Renal pelvis (tissue), 1 donor: ENCODE measurements at regions not wholly inside any gene's neighbourhood (a gene's known extent, or its start where the extent isn't known, plus 50 kb on each side); places are given as distances from the start of the nearest gene placed in this dataset.

ENCODE experiments used
- DNase-seq: peaks from one replicate; pipeline ENCODE4 v3.0.0-alpha.2; 2013

DNA sequence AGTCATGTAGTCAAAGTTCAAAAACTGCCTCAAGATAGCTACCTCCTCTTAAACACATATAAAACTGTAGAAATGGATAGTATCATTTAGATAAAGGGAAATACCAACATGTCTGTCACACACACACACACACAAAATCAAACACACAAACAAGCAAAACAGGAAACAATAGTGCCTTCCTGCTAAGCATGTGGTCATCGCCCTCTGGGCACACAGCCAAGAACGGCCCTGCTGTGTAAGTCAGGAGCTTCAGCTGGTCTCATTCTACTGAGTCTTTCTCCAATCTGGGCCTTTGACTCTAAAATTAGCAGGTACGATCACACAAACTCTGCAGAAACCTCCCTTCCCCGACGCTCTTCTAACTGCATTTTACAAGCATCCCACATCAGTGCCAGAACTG, 272.2 kb upstream of the CHRNA7 start:
- peak; percentile 14 for DNase-seq

- DNase-seq = no peak
Measured at GRCh38 chr15:31768055-31768454, 262.3 kb upstream of the CHRNA7 start.

DNA sequence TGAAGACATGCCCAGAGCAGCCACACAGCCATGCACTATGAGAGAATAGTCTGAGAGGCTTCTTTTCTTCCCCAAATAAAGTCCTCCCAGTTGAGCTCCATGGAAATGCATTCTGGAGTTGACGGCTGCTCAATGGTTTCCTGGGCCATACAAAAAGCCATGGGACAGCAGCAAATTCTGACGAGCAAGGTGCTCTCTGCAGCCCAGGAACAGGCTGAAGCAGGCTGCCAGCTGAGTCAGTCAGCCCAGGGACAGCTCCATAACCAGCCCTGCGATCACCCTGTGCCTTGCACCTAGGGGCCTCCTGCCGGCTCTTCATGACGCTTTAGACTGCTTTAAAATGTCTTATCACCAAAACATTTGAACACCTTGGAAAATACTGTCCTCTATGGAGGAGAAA, 256.3 kb upstream of the CHRNA7 start:
- DNase-seq = no peak

- DNase-seq = no peak
Measured at GRCh38 chr15:31776039-31776438, 254.3 kb upstream of the CHRNA7 start.

GRCh38 chr15:31781261-31781660, 249.1 kb upstream of the CHRNA7 start:
- no peak for DNase-seq

DNA sequence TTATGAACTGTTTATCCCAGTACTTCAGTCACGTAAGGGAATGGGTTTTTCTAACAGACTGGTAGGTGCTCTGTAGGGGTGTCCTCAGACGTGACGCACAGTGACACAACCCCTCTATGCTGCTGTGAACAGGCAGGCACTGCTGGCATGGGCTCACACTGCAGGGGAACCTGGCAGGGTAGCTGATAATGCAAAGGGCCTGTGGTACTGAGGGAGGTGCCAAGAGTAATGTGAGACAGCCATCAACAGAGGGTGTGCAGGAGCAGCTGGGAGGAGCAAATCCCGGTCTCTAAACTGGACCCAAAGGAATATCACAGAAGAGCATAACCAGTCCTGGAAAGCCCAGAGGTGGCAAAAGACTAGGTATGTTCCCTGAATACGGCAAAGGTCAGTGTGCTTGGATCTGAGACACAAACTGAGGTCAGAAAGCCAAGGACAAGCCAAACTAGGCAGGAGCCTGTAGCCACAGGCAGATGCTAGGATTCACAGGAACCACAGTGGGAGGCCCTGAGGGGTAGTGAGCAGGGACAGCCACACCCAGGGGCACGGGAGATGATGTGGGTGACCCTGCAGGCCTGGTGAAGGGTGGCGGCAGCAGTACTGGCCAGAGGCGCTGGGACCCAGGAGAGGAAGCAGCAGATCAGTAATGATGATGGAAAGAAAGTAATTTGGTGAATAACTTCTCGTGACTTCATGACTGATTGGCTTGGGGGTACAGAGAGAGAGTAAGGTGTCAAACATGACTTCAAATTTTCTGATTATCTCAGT, 248.1 kb upstream of the CHRNA7 start:
- no peak for DNase-seq

GRCh38 chr15:31782951-31783350, 247.4 kb upstream of the CHRNA7 start:
- DNase-seq = no peak

GRCh38 chr15:31786360-31786759, 244.0 kb upstream of the CHRNA7 start:
- no peak for DNase-seq

DNA sequence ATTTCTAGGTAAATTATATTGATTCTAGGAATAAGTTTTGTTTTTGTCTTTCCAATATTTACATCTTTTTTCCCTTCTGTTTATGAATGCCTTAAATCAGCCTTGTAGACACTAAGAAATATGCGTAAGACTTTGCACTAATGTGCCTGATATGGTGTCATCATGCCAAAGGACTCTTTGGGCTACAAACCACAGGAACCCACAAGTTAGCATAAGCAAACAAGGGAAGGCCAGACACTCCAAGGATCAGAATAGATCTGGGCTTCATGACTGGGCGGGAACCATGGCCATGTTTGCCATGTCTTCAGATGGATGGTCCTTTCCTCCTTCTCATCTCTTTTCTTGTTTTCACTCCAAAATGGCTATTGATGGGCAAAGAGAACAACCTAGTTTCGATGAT, 242.2 kb upstream of the CHRNA7 start:
- DNase-seq = no peak

- no peak for DNase-seq
Measured at GRCh38 chr15:31792611-31793199, 237.6 kb upstream of the CHRNA7 start.

GRCh38 chr15:31799319-31799714, 231.0 kb upstream of the CHRNA7 start:
- DNase-seq = no peak

GRCh38 chr15:31799715-31800321, 230.5 kb upstream of the CHRNA7 start:
- DNase-seq = no peak

DNA sequence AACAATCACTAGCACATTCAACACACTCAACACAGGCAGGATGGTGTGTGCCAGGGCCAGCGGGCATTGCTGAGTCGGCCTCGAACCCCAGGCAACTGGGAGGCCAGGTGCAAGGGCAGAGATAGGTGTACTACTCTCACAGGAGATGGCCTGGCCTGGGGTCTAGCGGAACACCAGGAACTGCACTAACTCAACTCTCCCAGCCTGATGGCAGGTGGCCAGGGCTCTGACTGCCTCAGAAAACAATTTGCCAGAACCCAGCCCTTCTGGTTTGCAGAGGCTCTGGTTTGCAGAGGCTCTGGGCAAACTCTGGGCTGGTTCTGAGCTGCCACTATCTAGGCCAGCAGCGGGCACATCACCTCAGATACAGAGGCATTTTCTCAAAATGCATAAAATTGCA, 229.2 kb upstream of the CHRNA7 start:
- no peak for DNase-seq

GRCh38 chr15:31802761-31803160, 227.6 kb upstream of the CHRNA7 start:
- DNase-seq = no peak

DNA sequence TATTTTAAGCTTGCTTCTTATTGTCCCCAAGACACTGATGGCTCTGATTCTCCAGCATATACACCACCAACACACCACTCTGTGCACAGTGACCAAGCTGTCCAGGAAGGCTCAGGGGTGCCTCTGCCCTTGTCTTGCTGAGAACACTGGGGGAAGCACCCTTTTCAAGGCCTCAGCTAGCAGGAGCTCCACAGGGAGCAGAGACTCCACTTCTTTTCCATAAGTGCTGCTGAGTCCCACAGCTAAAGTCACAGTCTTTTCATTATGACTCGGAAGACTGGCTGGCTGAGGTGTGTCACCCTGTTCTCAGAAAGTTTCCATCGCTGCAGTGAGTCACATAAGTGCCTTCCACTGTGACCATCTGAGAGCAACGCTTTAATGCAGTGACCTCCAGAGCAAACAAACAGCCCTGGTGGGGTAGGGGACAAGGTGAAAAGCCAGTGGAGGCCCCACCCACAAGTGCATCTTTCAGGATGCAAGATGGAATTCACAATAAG, 226.9 kb upstream of the CHRNA7 start:
- no peak for DNase-seq

GRCh38 chr15:31805090-31805662, 225.1 kb upstream of the CHRNA7 start:
- no peak for DNase-seq

- DNase-seq = no peak
Measured at GRCh38 chr15:31806106-31806505, 224.2 kb upstream of the CHRNA7 start.

- DNase-seq = no peak
Measured at GRCh38 chr15:31811641-31812040, 218.7 kb upstream of the CHRNA7 start.

DNA sequence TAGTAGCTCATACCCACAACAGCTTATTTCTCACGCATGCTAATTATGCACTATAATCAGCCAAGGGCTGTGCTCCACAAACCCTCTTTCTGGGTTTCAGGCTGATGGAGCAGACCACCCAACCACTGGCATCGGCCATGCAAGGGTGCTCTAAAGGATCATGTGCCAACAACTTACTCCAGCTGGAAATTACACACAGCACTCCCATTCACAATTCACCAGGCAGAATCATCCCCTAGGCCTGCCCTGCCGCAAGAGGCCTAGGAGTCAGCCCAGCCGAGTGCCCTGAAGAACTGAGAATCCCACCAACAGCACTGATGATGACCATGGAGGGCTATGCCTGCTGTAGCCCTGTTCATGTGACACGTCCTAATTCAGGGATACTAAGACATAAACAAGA, 216.2 kb upstream of the CHRNA7 start:
- DNase-seq = no peak

- DNase-seq = no peak
Measured at GRCh38 chr15:31815411-31816155, 214.7 kb upstream of the CHRNA7 start.

GRCh38 chr15:31822463-31822862, 207.9 kb upstream of the CHRNA7 start:
- DNase-seq = no peak

DNA sequence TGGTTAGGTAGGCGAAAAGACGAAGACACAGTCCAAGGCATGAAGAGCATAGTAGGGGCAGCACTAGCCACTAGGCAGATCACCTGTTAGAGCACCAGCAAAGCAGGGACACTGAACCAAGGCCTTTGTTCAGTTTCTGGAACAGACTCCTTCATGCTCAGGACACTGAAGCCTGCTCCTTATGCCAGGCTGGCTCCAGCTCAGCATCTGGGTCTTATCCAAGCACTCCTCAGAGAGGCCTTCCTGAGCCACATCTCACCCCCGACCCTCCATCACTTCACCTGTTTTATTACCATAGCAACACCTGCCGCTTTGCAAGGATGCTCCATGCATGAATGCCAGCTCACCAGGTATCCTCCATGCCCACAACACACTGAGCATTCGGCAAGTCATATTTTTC, 206.3 kb upstream of the CHRNA7 start:
- no peak for DNase-seq
